DOHH2 (cell line): ENCODE measurements at regions not wholly inside any gene's neighbourhood (a gene's known extent, or its start where the extent isn't known, plus 50 kb on each side); places are given as distances from the start of the nearest gene placed in this dataset.

Experiments used
- H3F3A ChIP-seq: fragments of 200-600 bp; sonication (generic), shearing (Covaris generic); 2 replicates; pipeline ENCODE4 v1.6.0; 2016; ENCODE audit warnings: antibody characterized with exemption, mild to moderate bottlenecking; ENCODE audit not compliant: control insufficient read depth, insufficient read depth
- H3K27ac ChIP-seq: fragments of 200-600 bp; sonication (generic); 2 replicates; pipeline ENCODE4 v1.5.1; 2014; ENCODE audit warnings: low read depth, mild to moderate bottlenecking, low read length, moderate library complexity
- H3K27me3 ChIP-seq: fragments of 200-600 bp; sonication (generic); 2 replicates; pipeline ENCODE4 v1.6.1; 2014; ENCODE audit warnings: mild to moderate bottlenecking, low read length, mixed read lengths; ENCODE audit not compliant: control insufficient read depth
- H3K36me3 ChIP-seq: fragments of 200-600 bp; sonication (generic); 2 replicates; pipeline ENCODE4 v1.6.1; 2014; ENCODE audit warnings: mild to moderate bottlenecking, low read length, moderate library complexity, mixed read lengths; ENCODE audit not compliant: control insufficient read depth
- H3K4me1 ChIP-seq: fragments of 200-600 bp; sonication (generic); 2 replicates; pipeline ENCODE4 v1.6.1; 2014; ENCODE audit warnings: mild to moderate bottlenecking, low read length, mixed read lengths; ENCODE audit not compliant: control insufficient read depth
- H3K4me2 ChIP-seq: fragments of 200-600 bp; sonication (generic); 2 replicates; pipeline ENCODE4 v1.6.0; 2014; ENCODE audit warnings: mild to moderate bottlenecking, low read length, moderate library complexity
- H3K4me3 ChIP-seq: fragments of 200-600 bp; sonication (generic); 2 replicates; pipeline ENCODE4 v1.5.1; 2014; ENCODE audit warnings: mild to moderate bottlenecking, low read length, mixed read lengths
- H3K79me2 ChIP-seq: fragments of 200-600 bp; sonication (generic); 2 replicates; pipeline ENCODE4 v1.6.1; 2014; ENCODE audit warnings: mild to moderate bottlenecking, low read length, mixed read lengths; ENCODE audit not compliant: control insufficient read depth
- H3K9me2 ChIP-seq: fragments of 200-600 bp; sonication (generic); replicated peaks from 2 replicates; pipeline ENCODE4 v1.6.1; 2014; ENCODE audit warnings: mild to moderate bottlenecking, low read length, mixed read lengths; ENCODE audit not compliant: control insufficient read depth
- H3K9me3 ChIP-seq: fragments of 200-600 bp; sonication (generic); 2 replicates; pipeline ENCODE4 v1.6.1; 2014; ENCODE audit warnings: antibody characterized with exemption, low read length, mixed read lengths; ENCODE audit not compliant: control insufficient read depth, insufficient read depth
- H4K20me1 ChIP-seq: fragments of 200-600 bp; sonication (generic); 2 replicates; pipeline ENCODE4 v1.6.0; 2014; ENCODE audit warnings: low read depth, mild to moderate bottlenecking, antibody characterized with exemption, low read length, moderate library complexity; ENCODE audit not compliant: control insufficient read depth, insufficient read depth
- EZH2phosphoT487 ChIP-seq: fragments of 200-600 bp; sonication (generic); IDR thresholded peaks from 2 replicates; pipeline ENCODE4 v1.6.1; 2017; ENCODE audit warnings: borderline replicate concordance, mild to moderate bottlenecking, antibody characterized with exemption, low read length, moderate library complexity, mixed read lengths
- TF ChIP-seq, protein P1 (sequence below): fragments of 200-600 bp; sonication (generic); IDR thresholded peaks from one replicate; pipeline ENCODE4 v1.5.1; 2014; ENCODE audit warnings: antibody characterized with exemption, mild to moderate bottlenecking, low read depth, low read length; ENCODE audit not compliant: poor library complexity, severe bottlenecking

DNA sequence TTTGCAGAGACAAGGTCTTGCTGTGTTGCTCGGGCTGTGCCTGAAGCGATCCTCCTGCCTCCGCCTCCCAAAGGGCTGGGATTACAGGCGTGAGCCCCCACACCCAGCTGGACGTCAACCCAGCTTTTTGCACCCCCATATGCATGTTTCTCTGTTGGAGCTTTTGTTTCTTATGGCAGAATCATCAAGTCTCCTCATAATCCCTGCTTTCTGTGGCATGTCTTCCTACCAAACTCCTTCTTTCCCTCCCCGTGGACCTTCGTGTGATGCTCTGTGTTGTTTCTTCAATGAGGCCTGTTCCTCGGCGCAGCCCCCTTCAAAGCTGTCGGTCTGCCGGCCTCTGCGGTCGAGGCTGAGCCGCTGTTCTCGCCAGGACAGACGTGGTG is 71.6 kb downstream of the METRNL start:
- peaks cover 26% of the 10 kb centered on the region for H3K27me3 ChIP-seq
- H4K20me1 ChIP-seq: no peaks in the 10 kb centered on the region
- H3K4me3 ChIP-seq: no peak overlapping the region
- H3K9me2 ChIP-seq: no peaks in the 10 kb centered on the region
- H3K4me2 ChIP-seq: no peak overlapping the region
- TF ChIP-seq EZH2phosphoT487: no peak
- TF ChIP-seq, protein P1, sequence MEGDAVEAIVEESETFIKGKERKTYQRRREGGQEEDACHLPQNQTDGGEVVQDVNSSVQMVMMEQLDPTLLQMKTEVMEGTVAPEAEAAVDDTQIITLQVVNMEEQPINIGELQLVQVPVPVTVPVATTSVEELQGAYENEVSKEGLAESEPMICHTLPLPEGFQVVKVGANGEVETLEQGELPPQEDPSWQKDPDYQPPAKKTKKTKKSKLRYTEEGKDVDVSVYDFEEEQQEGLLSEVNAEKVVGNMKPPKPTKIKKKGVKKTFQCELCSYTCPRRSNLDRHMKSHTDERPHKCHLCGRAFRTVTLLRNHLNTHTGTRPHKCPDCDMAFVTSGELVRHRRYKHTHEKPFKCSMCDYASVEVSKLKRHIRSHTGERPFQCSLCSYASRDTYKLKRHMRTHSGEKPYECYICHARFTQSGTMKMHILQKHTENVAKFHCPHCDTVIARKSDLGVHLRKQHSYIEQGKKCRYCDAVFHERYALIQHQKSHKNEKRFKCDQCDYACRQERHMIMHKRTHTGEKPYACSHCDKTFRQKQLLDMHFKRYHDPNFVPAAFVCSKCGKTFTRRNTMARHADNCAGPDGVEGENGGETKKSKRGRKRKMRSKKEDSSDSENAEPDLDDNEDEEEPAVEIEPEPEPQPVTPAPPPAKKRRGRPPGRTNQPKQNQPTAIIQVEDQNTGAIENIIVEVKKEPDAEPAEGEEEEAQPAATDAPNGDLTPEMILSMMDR: no peak
- no peaks in the 10 kb centered on the region for H3K4me1 ChIP-seq
- no peaks in the 10 kb centered on the region for H3K36me3 ChIP-seq
- H3F3A ChIP-seq: no peaks in the 10 kb centered on the region
- no peaks in the 10 kb centered on the region for H3K9me3 ChIP-seq
- no peaks in the 10 kb centered on the region for H3K79me2 ChIP-seq
- H3K27ac ChIP-seq: no peak overlapping the region

DNA sequence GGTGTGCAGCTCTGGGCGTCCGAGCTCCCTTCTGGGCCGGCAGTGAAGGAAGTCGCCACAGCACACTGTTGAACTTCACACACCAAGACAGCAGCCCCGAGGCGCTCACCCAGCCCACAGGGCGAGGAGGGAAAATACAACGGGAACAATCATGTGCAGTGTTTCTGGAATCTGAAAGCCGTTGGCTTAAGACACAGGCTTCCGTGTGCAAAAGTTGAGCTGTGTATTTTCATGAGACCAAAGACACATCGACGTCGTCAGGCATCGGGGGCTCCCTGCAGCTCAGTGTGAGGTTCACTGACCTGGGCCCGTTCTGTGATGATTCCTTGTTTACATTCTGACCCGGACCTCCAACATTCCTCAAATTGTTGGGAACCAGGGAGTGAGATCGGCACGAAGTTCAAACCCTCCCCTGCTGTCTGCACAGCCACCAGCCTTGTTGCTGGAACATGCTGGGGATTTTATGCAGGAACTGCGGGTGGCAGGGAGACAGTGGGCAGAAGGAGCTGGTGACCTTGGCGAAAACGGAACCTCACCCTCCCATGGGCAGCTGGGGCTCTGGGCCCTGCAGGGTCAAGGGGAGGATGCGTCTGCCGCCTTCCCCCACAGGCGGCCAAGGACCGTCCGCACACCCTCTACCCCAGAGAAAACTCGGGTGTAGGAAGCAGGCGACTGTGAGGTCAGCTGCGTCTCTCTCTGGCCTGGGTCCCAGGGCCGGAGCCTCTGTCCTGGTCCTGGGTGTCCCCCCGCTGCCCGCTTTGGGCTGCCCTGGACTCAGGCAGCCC is 72.2 kb downstream of the METRNL start:
- H3K27me3 ChIP-seq: peaks cover 28% of the 10 kb centered on the region
- H3K4me2 ChIP-seq: no peak overlapping the region
- H3K4me3 ChIP-seq: no peak overlapping the region
- H3K27ac ChIP-seq: no peak overlapping the region
- no peaks in the 10 kb centered on the region for H3K9me2 ChIP-seq
- H3K79me2 ChIP-seq: no peaks in the 10 kb centered on the region
- H3K4me1 ChIP-seq: no peaks in the 10 kb centered on the region
- TF ChIP-seq, protein P1: no peak
- TF ChIP-seq EZH2phosphoT487: no peak
- H3K9me3 ChIP-seq: no peaks in the 10 kb centered on the region
- no peaks in the 10 kb centered on the region for H3F3A ChIP-seq
- no peaks in the 10 kb centered on the region for H4K20me1 ChIP-seq
- H3K36me3 ChIP-seq: no peaks in the 10 kb centered on the region

DNA sequence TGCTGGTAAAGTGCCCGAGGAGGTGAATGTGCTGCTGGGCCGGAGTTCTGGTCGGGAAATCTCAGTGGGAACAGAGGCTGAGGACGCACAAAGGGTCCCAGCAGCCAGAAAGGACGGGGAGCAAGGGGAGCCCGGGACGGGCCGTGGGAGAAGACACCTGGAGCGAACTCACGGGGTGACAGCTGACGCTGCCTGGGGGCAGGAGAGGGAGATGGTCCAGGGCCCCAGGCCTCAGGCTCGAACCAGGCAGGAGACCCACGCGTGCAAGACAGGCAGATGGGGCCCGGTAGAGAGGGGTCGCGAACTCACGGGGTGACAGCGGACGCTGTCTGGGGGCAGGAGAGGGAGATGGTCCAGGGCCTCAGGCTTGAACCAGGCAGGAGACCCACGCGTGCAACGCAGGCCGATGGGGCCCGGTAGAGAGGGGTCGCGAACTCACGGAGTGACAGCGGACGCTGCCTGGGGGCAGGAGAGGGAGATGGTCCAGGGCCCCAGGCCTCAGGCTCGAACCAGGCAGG is 72.9 kb downstream of the METRNL start:
- Histone ChIP-seq H3K9me2 (no peaks in the 10 kb centered on the region), H3K27me3 (peaks cover 24% of the 10 kb centered on the region), H3K4me1 (no peaks in the 10 kb centered on the region), H3F3A (no peaks in the 10 kb centered on the region), H3K9me3 (no peaks in the 10 kb centered on the region), H3K4me3 (no peak overlapping the region), H3K36me3 (no peaks in the 10 kb centered on the region), H3K27ac (no peak overlapping the region), H4K20me1 (no peaks in the 10 kb centered on the region), H3K79me2 (no peaks in the 10 kb centered on the region), H3K4me2 (no peak overlapping the region)
- TF ChIP-seq EZH2phosphoT487: no peak
- TF ChIP-seq, protein P1: no peak
